PC-9 (cell line): ENCODE measurements at regions not wholly inside any gene's neighbourhood (a gene's known extent, or its start where the extent isn't known, plus 50 kb on each side); places are given as distances from the start of the nearest gene placed in this dataset.

Source experiments
- BruUV-seq: library from RNA; stranded (reverse); fragments of 400-500 nt; replicated peaks from 2 replicates; lab custom pipeline; 2021; lab: Mats Ljungman, UMichigan
- CTCF ChIA-PET: fragments of 300-600 bp; sonication (Branson Sonifier 250); formaldehyde crosslinking; loops from one replicate; lab custom pipeline; 2022; ENCODE audit warnings: antibody characterized with exemption; lab: Charles Lee
- POLR2A ChIA-PET: fragments of 300-600 bp; sonication (Branson Sonifier 250); formaldehyde crosslinking; loops from one replicate; lab custom pipeline; 2022; ENCODE audit warnings: antibody characterized with exemption; ENCODE audit not compliant: unreplicated experiment; lab: Charles Lee
- DNase-seq, 2 experiments: peaks; one replicate each; pipeline versions ENCODE4 v3.0.0 to v3.0.0-alpha.2; 2015 to 2022; ENCODE audit warnings: mixed read lengths in 1 of 2
- H2AFZ ChIP-seq: fragments of 200-600 bp; sonication (generic); 2 replicates; pipeline ENCODE4 v1.8.1; 2017; ENCODE audit warnings: antibody characterized with exemption
- H3F3A ChIP-seq: fragments of 200-600 bp; sonication (generic); 2 replicates; pipeline ENCODE4 v1.8.1; 2017; ENCODE audit warnings: antibody characterized with exemption, mild to moderate bottlenecking, low read depth; ENCODE audit not compliant: insufficient read depth
- H3K27ac ChIP-seq: fragments of 200-600 bp; sonication (generic); 2 replicates; pipeline ENCODE4 v1.6.1; 2016; ENCODE audit warnings: mixed run types
- H3K27me3 ChIP-seq: fragments of 200-600 bp; sonication (generic); 2 replicates; pipeline ENCODE4 v1.6.1; 2016; ENCODE audit warnings: low read depth, mixed run types; ENCODE audit not compliant: insufficient read depth
- H3K36me3 ChIP-seq: fragments of 200-600 bp; sonication (generic); 2 replicates; pipeline ENCODE4 v1.6.1; 2016; ENCODE audit warnings: low read depth, mixed run types
- H3K4me1 ChIP-seq: fragments of 200-600 bp; sonication (generic); replicated peaks from 2 replicates; pipeline ENCODE4 v1.6.1; 2016; ENCODE audit warnings: mixed run types; ENCODE audit not compliant: insufficient read depth
- H3K4me2 ChIP-seq: fragments of 200-600 bp; sonication (generic); 2 replicates; pipeline ENCODE4 v1.6.1; 2017; ENCODE audit warnings: mixed run types
- H3K4me3 ChIP-seq: fragments of 200-600 bp; sonication (generic); 2 replicates; pipeline ENCODE4 v1.6.1; 2016; ENCODE audit warnings: mixed run types
- H3K79me2 ChIP-seq: fragments of 200-600 bp; sonication (generic); 2 replicates; pipeline ENCODE4 v1.6.1; 2017; ENCODE audit warnings: low read depth, mixed run types
- H3K9me2 ChIP-seq: fragments of 200-600 bp; sonication (generic); 2 replicates; pipeline ENCODE4 v1.8.1; 2017; ENCODE audit warnings: mild to moderate bottlenecking; ENCODE audit not compliant: insufficient read depth
- H3K9me3 ChIP-seq: fragments of 200-600 bp; sonication (generic); 2 replicates; pipeline ENCODE4 v1.8.1; 2016; ENCODE audit warnings: low read depth; ENCODE audit not compliant: insufficient read depth
- H4K20me1 ChIP-seq: fragments of 200-600 bp; sonication (generic); 2 replicates; pipeline ENCODE4 v1.8.1; 2017; ENCODE audit not compliant: insufficient read depth
- EZH2 ChIP-seq: fragments of 200-600 bp; sonication (generic); IDR thresholded peaks from 2 replicates; pipeline ENCODE4 v1.8.0; 2017; ENCODE audit warnings: antibody characterized with exemption, low read depth
- intact Hi-C: fragments of 100-400 bp; cut with micrococcal nuclease; formaldehyde crosslinking; loops from one replicate; pipeline ENCODE4 v1.10.0; 2022; ENCODE audit not compliant: unreplicated experiment
- TF ChIP-seq, protein P1 (sequence below): fragments of 200-600 bp; sonication (generic); conservative IDR thresholded peaks from 2 replicates; pipeline ENCODE4 v1.6.1; 2017; ENCODE audit warnings: mixed run types, antibody characterized with exemption, mild to moderate bottlenecking, moderate library complexity

DNA sequence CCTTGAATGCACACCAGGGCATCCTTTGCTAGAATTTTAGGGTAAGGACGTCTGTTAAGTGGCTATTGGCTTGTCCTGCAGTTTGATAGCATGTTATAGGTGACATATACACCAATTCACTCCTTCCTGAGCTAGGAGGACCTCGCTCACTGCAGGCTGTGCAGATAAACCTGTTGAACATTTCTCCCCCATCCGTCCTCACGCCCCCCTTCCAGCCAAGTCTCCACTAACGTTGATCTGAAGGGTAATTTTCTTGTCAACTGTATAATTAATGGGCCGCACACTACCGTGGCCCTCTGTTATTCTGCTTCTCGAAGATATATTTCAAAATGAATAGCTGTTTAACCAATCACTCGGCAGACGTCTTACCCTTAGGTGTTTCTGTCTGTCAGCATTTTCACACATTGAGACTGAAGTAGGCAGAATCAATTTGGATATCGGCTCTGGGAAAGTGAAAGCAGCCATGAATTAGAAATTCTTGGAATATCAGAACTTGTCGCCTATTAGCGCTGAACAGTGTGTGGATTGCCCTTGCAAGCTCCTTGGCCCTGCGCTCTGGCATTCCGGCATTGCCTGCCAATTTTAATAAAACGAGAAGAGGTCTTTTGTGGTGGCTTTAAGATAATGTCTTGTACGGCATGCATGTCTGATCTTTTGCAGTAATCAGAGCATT, 905.3 kb downstream of the TYW1 start:
- H3K4me3 ChIP-seq, result no peak overlapping the region; the same call in 1 of the 2 replicates
- BruUV-seq, result no TSS peak
- H3K4me2 ChIP-seq, result peak overlapping the region; percentile 34
- H4K20me1 ChIP-seq, result no peaks in the 10 kb centered on the region
- H2AFZ ChIP-seq, result no peak overlapping the region
- ChIA-PET CTCF (no interaction called here), POLR2A (no interaction called here)
- H3K4me1 ChIP-seq, result no peaks in the 10 kb centered on the region
- H3K9me3 ChIP-seq, result no peaks in the 10 kb centered on the region
- intact Hi-C loops, result no loop called here
- no peaks in the 10 kb centered on the region for H3K36me3 ChIP-seq
- TF ChIP-seq, protein P1, sequence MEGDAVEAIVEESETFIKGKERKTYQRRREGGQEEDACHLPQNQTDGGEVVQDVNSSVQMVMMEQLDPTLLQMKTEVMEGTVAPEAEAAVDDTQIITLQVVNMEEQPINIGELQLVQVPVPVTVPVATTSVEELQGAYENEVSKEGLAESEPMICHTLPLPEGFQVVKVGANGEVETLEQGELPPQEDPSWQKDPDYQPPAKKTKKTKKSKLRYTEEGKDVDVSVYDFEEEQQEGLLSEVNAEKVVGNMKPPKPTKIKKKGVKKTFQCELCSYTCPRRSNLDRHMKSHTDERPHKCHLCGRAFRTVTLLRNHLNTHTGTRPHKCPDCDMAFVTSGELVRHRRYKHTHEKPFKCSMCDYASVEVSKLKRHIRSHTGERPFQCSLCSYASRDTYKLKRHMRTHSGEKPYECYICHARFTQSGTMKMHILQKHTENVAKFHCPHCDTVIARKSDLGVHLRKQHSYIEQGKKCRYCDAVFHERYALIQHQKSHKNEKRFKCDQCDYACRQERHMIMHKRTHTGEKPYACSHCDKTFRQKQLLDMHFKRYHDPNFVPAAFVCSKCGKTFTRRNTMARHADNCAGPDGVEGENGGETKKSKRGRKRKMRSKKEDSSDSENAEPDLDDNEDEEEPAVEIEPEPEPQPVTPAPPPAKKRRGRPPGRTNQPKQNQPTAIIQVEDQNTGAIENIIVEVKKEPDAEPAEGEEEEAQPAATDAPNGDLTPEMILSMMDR, result no peak
- no peak for TF ChIP-seq EZH2
- no peak for DNase-seq
- 0 out of 2 replicates have a peak, but pooled peaks cover 4% of the 10 kb centered on the region for H3K9me2 ChIP-seq
- H3K27me3 ChIP-seq, result peaks cover 15% of the 10 kb centered on the region
- no peak overlapping the region for H3K27ac ChIP-seq
- no peaks in the 10 kb centered on the region for H3K79me2 ChIP-seq
- no peaks in the 10 kb centered on the region for H3F3A ChIP-seq

GRCh38 chr7:67907792-67908191, 911.2 kb downstream of the TYW1 start:
- Histone ChIP-seq H3K27me3 (no peaks in the 10 kb centered on the region), H2AFZ (no peak overlapping the region), H3K4me3 (no peak overlapping the region), H3K4me2 (no peak overlapping the region), H4K20me1 (no peaks in the 10 kb centered on the region), H3K9me2 (no peaks in the 10 kb centered on the region), H3K9me3 (no peaks in the 10 kb centered on the region), H3K4me1 (no peaks in the 10 kb centered on the region), H3F3A (no peaks in the 10 kb centered on the region), H3K36me3 (no peaks in the 10 kb centered on the region), H3K27ac (no peak overlapping the region), H3K79me2 (no peaks in the 10 kb centered on the region)
- BruUV-seq, result no TSS peak
- no peak for TF ChIP-seq EZH2
- TF ChIP-seq, protein P1, result no peak
- intact Hi-C loops, result no loop called here
- CTCF ChIA-PET, result no interaction called here
- POLR2A ChIA-PET, result no interaction called here
- no peak for DNase-seq

DNA sequence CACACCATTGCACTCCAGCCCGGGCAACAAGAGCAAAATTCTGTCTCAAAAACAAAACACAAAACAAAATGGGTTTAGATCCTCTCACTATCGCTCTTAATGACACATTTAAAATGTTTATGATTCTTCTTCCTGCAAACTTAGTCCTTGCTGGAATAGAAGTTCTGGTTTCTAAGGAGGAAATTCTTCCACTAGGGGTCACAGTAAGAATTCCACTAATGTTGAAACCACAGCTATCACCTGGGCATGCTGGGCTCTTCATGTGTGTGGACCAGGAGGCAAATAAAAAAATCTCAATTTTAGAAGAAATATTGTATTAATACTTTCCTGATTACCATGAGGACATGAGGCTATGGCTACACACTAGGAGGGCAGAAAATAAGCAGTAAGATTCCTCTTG, 915.8 kb downstream of the TYW1 start:
- Histone ChIP-seq H2AFZ (no peak overlapping the region), H3K4me2 (no peak overlapping the region), H3K79me2 (no peaks in the 10 kb centered on the region), H3K27me3 (no peaks in the 10 kb centered on the region), H3K9me2 (no peaks in the 10 kb centered on the region), H3K4me3 (no peak overlapping the region), H4K20me1 (no peaks in the 10 kb centered on the region), H3K9me3 (no peaks in the 10 kb centered on the region), H3K36me3 (no peaks in the 10 kb centered on the region), H3K4me1 (no peaks in the 10 kb centered on the region), H3F3A (no peaks in the 10 kb centered on the region), H3K27ac (no peak overlapping the region)
- intact Hi-C loops, result no loop called here
- no peak for DNase-seq
- BruUV-seq, result no TSS peak
- CTCF ChIA-PET, result no interaction called here
- POLR2A ChIA-PET, result no interaction called here
- TF ChIP-seq, protein P1, result no peak
- no peak for TF ChIP-seq EZH2
